Liver (tissue), 8 donors: ENCODE measurements at regions not wholly inside any gene's neighbourhood (a gene's known extent, or its start where the extent isn't known, plus 50 kb on each side); places are given as distances from the start of the nearest gene placed in this dataset.

ENCODE experiments used
- DNase-seq: peaks from one replicate; pipeline ENCODE4 v3.0.0-alpha.2; 2017; ENCODE audit warnings: low spot score
- H3K27ac ChIP-seq, 2 donors: one replicate each; pipeline ENCODE4 v1.7.0; 2013; ENCODE audit warnings: inconsistent platforms in 2 of 2, low read length in 2 of 2, control low read depth in 1 of 2, low read depth in 1 of 2, mild to moderate bottlenecking in 1 of 2
- H3K27me3 ChIP-seq, 4 donors: one replicate each; pipeline versions ENCODE4 v1.6.1 to v1.7.0; 2013; ENCODE audit warnings: low read length in 3 of 4, inconsistent platforms in 1 of 4, mild to moderate bottlenecking in 1 of 4, moderate library complexity in 1 of 4; ENCODE audit not compliant: control insufficient read depth in 4 of 4, insufficient read depth in 4 of 4
- H3K36me3 ChIP-seq, 4 donors: one replicate each; pipeline versions ENCODE4 v1.6.1 to v1.7.0; 2013; ENCODE audit warnings: low read length in 3 of 4, mild to moderate bottlenecking in 3 of 4, low read depth in 1 of 4, moderate library complexity in 1 of 4; ENCODE audit not compliant: control insufficient read depth in 4 of 4, insufficient read depth in 3 of 4
- H3K4me1 ChIP-seq, 4 donors: one replicate each; pipeline versions ENCODE4 v1.6.1 to v1.7.0; 2013; ENCODE audit warnings: low read length in 3 of 4, mild to moderate bottlenecking in 3 of 4, moderate library complexity in 1 of 4; ENCODE audit not compliant: control insufficient read depth in 4 of 4, insufficient read depth in 4 of 4
- H3K4me3 ChIP-seq, 3 donors: one replicate each; pipeline versions ENCODE4 v1.6.1 to v1.7.0; 2013; ENCODE audit warnings: low read length in 3 of 3, control low read depth in 1 of 3, low read depth in 1 of 3, mild to moderate bottlenecking in 1 of 3
- H3K9ac ChIP-seq, 2 donors: one replicate each; pipeline ENCODE4 v1.7.0; 2013; ENCODE audit warnings: low read length in 2 of 2, mild to moderate bottlenecking in 2 of 2, moderate library complexity in 2 of 2, control low read depth in 1 of 2, low read depth in 1 of 2
- H3K9me3 ChIP-seq, 4 donors: one replicate each; pipeline versions ENCODE4 v1.6.1 to v1.7.0; 2013; ENCODE audit warnings: low read length in 3 of 4; ENCODE audit not compliant: control insufficient read depth in 4 of 4
- EGR1 ChIP-seq, 2 donors: IDR thresholded peaks; 2 replicates each; pipeline ENCODE4 v1.6.1; 2016 to 2018; ENCODE audit warnings: antibody characterized with exemption in 2 of 2, low read depth in 2 of 2
- FOXA1 ChIP-seq: IDR thresholded peaks from 2 replicates; pipeline ENCODE4 v1.6.1; 2016; ENCODE audit warnings: antibody characterized with exemption
- FOXA2 ChIP-seq: IDR thresholded peaks from 2 replicates; pipeline ENCODE4 v1.6.1; 2016; ENCODE audit warnings: antibody characterized with exemption
- GABPA ChIP-seq, 2 donors: IDR thresholded peaks in 1 of 2; conservative IDR thresholded peaks in 1 of 2; 2 replicates each; pipeline ENCODE4 v1.6.1; 2016; ENCODE audit warnings: antibody characterized with exemption in 2 of 2, mild to moderate bottlenecking in 1 of 2, moderate library complexity in 1 of 2
- HNF4A ChIP-seq, 2 donors: conservative IDR thresholded peaks; 2 replicates each; pipeline ENCODE4 v1.6.1; 2016; ENCODE audit warnings: antibody characterized with exemption in 2 of 2, mild to moderate bottlenecking in 2 of 2
- HNF4G ChIP-seq: IDR thresholded peaks from 2 replicates; pipeline ENCODE4 v1.6.1; 2016; ENCODE audit warnings: antibody characterized with exemption
- JUND ChIP-seq, 2 donors: IDR thresholded peaks; 2 replicates each; pipeline ENCODE4 v1.6.1; 2016; ENCODE audit warnings: antibody characterized with exemption in 2 of 2
- NR2F2 ChIP-seq: IDR thresholded peaks from 2 replicates; pipeline ENCODE4 v1.6.1; 2016; ENCODE audit warnings: antibody characterized with exemption
- RAD21 ChIP-seq, 2 donors: IDR thresholded peaks; 2 replicates each; pipeline ENCODE4 v1.6.1; 2016; ENCODE audit warnings: antibody characterized with exemption in 2 of 2, mild to moderate bottlenecking in 2 of 2
- RXRA ChIP-seq, 2 donors: IDR thresholded peaks; 2 replicates each; pipeline ENCODE4 v1.6.1; 2017 to 2018; ENCODE audit warnings: antibody characterized with exemption in 2 of 2, mild to moderate bottlenecking in 1 of 2
- SP1 ChIP-seq: IDR thresholded peaks from 2 replicates; pipeline ENCODE4 v1.6.1; 2018; ENCODE audit warnings: antibody characterized with exemption, mild to moderate bottlenecking
- TAF1 ChIP-seq: conservative IDR thresholded peaks from 2 replicates; pipeline ENCODE4 v1.6.1; 2016; ENCODE audit warnings: antibody characterized with exemption, mild to moderate bottlenecking
- YY1 ChIP-seq: IDR thresholded peaks from 2 replicates; pipeline ENCODE4 v1.6.1; 2016; ENCODE audit warnings: antibody characterized with exemption, mild to moderate bottlenecking
- WGBS: extraction: QIAGEN DNeasy Blood & Tissue Kit; methylation state at CpG from one replicate; pipeline ENCODE4 v1.1.7; 2013; 5-methylcytosine and 5-hydroxymethylcytosine counted together
- TF ChIP-seq, protein P1 (sequence below): IDR thresholded peaks from 2 replicates; pipeline ENCODE4 v1.6.1; 2016; ENCODE audit warnings: antibody characterized with exemption
- TF ChIP-seq, protein P2 (sequence below): fragments of 150-350 bp; IDR thresholded peaks from 2 replicates; pipeline ENCODE4 v1.5.1; 2017; ENCODE audit warnings: improper control_type of control experiment, low read depth, low read length; ENCODE audit not compliant: missing input control
- TF ChIP-seq, protein P3 (sequence below): IDR thresholded peaks from 2 replicates; pipeline ENCODE4 v1.6.1; 2016; ENCODE audit warnings: antibody characterized with exemption
- TF ChIP-seq, protein P4 (sequence below): IDR thresholded peaks from 2 replicates; pipeline ENCODE4 v1.6.1; 2016; ENCODE audit warnings: antibody characterized with exemption, mild to moderate bottlenecking
- TF ChIP-seq, protein P5 (sequence below): IDR thresholded peaks from 2 replicates; pipeline ENCODE4 v1.6.1; 2016; ENCODE audit warnings: antibody characterized with exemption
- donor health status: healthy.
- donor health status: healthy.
- donor health status: healthy.
- donor health status: healthy.
- donor health status: healthy.

DNA sequence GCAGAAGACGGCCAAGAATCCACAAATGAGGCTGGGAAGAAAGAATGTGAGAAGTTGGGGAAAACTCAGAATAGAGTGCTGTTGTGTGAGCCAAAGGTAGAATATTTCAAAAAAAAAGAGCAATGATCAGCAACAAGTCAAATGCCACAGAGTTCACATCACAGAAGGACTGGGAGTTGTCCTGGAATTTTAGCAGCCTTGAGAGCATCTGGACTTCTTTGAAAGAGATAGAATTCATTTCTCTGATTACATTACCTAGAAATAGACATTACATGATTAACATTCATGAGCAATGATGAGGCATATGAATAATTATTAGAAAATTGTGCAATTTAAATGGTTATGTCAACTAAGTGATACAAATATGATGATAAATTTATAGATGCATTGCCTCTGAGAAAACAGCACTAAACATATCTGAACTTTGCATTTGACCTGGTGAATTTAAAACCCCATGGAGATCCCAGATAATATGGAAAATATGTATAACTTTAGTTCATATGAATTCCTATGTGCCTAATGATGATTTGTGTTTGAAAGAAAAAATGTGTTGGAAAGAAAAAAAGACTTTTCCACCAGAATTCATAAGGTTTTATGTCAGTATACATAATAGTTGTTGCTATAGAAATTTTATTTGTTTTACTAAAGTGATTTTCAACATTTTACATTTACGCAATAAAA is 186.2 kb downstream of the POSTN start:
- Histone ChIP-seq H3K4me1 (no peaks in the 10 kb centered on the region), H3K36me3 (no peaks in the 10 kb centered on the region)
- no peak for DNase-seq

DNA sequence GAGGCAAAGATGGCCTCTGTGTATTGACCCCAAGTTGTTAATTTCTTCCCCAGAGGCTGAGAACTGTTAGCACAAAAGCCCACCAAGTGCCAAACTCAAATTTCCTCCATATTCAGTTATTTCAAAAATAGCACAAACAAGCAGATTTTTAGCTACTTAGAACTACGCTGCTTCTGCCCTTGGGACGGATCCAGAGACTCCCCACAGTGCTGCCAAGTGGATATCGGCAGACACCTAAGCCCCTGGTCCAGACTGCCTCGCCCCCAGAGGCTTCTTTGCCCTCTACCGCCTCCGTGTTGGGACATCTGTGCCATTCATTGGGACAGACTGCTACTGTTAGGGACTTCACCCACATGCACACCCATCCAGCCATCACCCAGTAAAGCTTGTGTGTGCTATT is 188.3 kb downstream of the POSTN start:
- WGBS: 69% methylated on average over 6 of the region's 6 CpGs
- no peak overlapping the region for H3K9ac ChIP-seq
- no peaks in the 10 kb centered on the region for H3K36me3 ChIP-seq
- H3K4me3 ChIP-seq: no peak overlapping the region
- no peaks in the 10 kb centered on the region for H3K4me1 ChIP-seq
- no peaks in the 10 kb centered on the region for H3K9me3 ChIP-seq
- DNase-seq: no peak
- no peak overlapping the region for H3K27ac ChIP-seq
- no peaks in the 10 kb centered on the region for H3K27me3 ChIP-seq
- TF ChIP-seq, protein P1, sequence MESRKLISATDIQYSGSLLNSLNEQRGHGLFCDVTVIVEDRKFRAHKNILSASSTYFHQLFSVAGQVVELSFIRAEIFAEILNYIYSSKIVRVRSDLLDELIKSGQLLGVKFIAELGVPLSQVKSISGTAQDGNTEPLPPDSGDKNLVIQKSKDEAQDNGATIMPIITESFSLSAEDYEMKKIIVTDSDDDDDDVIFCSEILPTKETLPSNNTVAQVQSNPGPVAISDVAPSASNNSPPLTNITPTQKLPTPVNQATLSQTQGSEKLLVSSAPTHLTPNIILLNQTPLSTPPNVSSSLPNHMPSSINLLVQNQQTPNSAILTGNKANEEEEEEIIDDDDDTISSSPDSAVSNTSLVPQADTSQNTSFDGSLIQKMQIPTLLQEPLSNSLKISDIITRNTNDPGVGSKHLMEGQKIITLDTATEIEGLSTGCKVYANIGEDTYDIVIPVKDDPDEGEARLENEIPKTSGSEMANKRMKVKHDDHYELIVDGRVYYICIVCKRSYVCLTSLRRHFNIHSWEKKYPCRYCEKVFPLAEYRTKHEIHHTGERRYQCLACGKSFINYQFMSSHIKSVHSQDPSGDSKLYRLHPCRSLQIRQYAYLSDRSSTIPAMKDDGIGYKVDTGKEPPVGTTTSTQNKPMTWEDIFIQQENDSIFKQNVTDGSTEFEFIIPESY: no peak
- no peak for TF ChIP-seq EGR1 (IDR thresholded peaks at IDR 0.05; ENCODE audit: low read depth in 2 of 2)
- TF ChIP-seq, protein P2, sequence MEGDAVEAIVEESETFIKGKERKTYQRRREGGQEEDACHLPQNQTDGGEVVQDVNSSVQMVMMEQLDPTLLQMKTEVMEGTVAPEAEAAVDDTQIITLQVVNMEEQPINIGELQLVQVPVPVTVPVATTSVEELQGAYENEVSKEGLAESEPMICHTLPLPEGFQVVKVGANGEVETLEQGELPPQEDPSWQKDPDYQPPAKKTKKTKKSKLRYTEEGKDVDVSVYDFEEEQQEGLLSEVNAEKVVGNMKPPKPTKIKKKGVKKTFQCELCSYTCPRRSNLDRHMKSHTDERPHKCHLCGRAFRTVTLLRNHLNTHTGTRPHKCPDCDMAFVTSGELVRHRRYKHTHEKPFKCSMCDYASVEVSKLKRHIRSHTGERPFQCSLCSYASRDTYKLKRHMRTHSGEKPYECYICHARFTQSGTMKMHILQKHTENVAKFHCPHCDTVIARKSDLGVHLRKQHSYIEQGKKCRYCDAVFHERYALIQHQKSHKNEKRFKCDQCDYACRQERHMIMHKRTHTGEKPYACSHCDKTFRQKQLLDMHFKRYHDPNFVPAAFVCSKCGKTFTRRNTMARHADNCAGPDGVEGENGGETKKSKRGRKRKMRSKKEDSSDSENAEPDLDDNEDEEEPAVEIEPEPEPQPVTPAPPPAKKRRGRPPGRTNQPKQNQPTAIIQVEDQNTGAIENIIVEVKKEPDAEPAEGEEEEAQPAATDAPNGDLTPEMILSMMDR: no peak
- TF ChIP-seq FOXA1: no peak
- no peak for TF ChIP-seq HNF4A (conservative IDR thresholded peaks at IDR 0.05)
- no peak for TF ChIP-seq SP1
- no peak for TF ChIP-seq JUND (IDR thresholded peaks at IDR 0.05)
- no peak for TF ChIP-seq GABPA (IDR thresholded peaks at IDR 0.05 in 1 of 2, conservative IDR thresholded peaks at IDR 0.05 in 1 of 2)
- no peak for TF ChIP-seq FOXA2
- TF ChIP-seq RAD21 (IDR thresholded peaks at IDR 0.05): no peak
- no peak for TF ChIP-seq RXRA (IDR thresholded peaks at IDR 0.05)
- TF ChIP-seq, protein P3, sequence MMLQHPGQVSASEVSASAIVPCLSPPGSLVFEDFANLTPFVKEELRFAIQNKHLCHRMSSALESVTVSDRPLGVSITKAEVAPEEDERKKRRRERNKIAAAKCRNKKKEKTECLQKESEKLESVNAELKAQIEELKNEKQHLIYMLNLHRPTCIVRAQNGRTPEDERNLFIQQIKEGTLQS: no peak
- no peak for TF ChIP-seq HNF4G
- no peak for TF ChIP-seq YY1
- TF ChIP-seq, protein P4, sequence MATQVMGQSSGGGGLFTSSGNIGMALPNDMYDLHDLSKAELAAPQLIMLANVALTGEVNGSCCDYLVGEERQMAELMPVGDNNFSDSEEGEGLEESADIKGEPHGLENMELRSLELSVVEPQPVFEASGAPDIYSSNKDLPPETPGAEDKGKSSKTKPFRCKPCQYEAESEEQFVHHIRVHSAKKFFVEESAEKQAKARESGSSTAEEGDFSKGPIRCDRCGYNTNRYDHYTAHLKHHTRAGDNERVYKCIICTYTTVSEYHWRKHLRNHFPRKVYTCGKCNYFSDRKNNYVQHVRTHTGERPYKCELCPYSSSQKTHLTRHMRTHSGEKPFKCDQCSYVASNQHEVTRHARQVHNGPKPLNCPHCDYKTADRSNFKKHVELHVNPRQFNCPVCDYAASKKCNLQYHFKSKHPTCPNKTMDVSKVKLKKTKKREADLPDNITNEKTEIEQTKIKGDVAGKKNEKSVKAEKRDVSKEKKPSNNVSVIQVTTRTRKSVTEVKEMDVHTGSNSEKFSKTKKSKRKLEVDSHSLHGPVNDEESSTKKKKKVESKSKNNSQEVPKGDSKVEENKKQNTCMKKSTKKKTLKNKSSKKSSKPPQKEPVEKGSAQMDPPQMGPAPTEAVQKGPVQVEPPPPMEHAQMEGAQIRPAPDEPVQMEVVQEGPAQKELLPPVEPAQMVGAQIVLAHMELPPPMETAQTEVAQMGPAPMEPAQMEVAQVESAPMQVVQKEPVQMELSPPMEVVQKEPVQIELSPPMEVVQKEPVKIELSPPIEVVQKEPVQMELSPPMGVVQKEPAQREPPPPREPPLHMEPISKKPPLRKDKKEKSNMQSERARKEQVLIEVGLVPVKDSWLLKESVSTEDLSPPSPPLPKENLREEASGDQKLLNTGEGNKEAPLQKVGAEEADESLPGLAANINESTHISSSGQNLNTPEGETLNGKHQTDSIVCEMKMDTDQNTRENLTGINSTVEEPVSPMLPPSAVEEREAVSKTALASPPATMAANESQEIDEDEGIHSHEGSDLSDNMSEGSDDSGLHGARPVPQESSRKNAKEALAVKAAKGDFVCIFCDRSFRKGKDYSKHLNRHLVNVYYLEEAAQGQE: no peak

More for the DNA sequence above, 186.2 kb downstream of the POSTN start:
- Histone ChIP-seq H3K9me3 (no peaks in the 10 kb centered on the region), H3K27ac (no peak overlapping the region), H3K4me3 (no peak overlapping the region), H3K9ac (no peak overlapping the region), H3K27me3 (no peaks in the 10 kb centered on the region)
- TF ChIP-seq FOXA2 (no peak), RAD21 (IDR thresholded peaks at IDR 0.05) (no peak), HNF4G (no peak), HNF4A (conservative IDR thresholded peaks at IDR 0.05) (no peak), TAF1 (no peak), EGR1 (IDR thresholded peaks at IDR 0.05; ENCODE audit: low read depth in 2 of 2) (no peak), RXRA (IDR thresholded peaks at IDR 0.05) (no peak), GABPA (IDR thresholded peaks at IDR 0.05 in 1 of 2, conservative IDR thresholded peaks at IDR 0.05 in 1 of 2) (no peak), FOXA1 (no peak), YY1 (no peak), NR2F2 (no peak)
- TF ChIP-seq, protein P5, sequence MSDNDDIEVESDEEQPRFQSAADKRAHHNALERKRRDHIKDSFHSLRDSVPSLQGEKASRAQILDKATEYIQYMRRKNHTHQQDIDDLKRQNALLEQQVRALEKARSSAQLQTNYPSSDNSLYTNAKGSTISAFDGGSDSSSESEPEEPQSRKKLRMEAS: no peak
- TF ChIP-seq, protein P1: no peak
- WGBS: 84% methylated on average over 2 of the region's 2 CpGs
